Sigmoid colon (tissue), 6 donors: ENCODE measurements at regions not wholly inside any gene's neighbourhood (a gene's known extent, or its start where the extent isn't known, plus 50 kb on each side); places are given as distances from the start of the nearest gene placed in this dataset.

Source experiments
- DNase-seq: peaks from one replicate; pipeline ENCODE4 v3.0.0-alpha.2; 2019
- H3K27ac ChIP-seq, 4 donors: fragments of 200-600 bp; sonication (generic); one replicate each; pipeline ENCODE4 v1.5.1; 2016 to 2019; ENCODE audit warnings: mild to moderate bottlenecking in 1 of 4
- H3K27me3 ChIP-seq, 3 donors: fragments of 200-600 bp; sonication (generic); one replicate each; pipeline ENCODE4 v1.5.1; 2019; ENCODE audit warnings: mild to moderate bottlenecking in 1 of 3
- H3K36me3 ChIP-seq, 4 donors: fragments of 200-600 bp; sonication (generic); one replicate each; pipeline ENCODE4 v1.5.1; 2016 to 2019
- H3K4me1 ChIP-seq, 4 donors: fragments of 200-600 bp; sonication (generic); one replicate each; pipeline ENCODE4 v1.5.1; 2017 to 2019
- H3K4me3 ChIP-seq, 4 donors: fragments of 200-600 bp; sonication (generic); one replicate each; pipeline ENCODE4 v1.5.1; 2017 to 2019; ENCODE audit warnings: mild to moderate bottlenecking in 2 of 4, moderate library complexity in 1 of 4
- H3K9me3 ChIP-seq, 4 donors: fragments of 200-600 bp in 3 of 4; sonication (generic) in 3 of 4; one replicate each; pipeline versions ENCODE4 v1.5.1 to v1.6.1; 2013 to 2019
- EP300 ChIP-seq, 4 donors: sonication (generic); formaldehyde crosslinking; IDR thresholded peaks; one replicate each; pipeline ENCODE4 v1.6.1; 2017; ENCODE audit warnings: antibody characterized with exemption in 4 of 4
- POLR2A ChIP-seq, 2 donors: fragments of 450-650 bp; IDR thresholded peaks; one replicate each; pipeline ENCODE4 v1.6.1; 2016; ENCODE audit warnings: antibody characterized with exemption in 2 of 2, mild to moderate bottlenecking in 2 of 2, moderate library complexity in 2 of 2
- POLR2AphosphoS5 ChIP-seq, 4 donors: sonication (generic); formaldehyde crosslinking; IDR thresholded peaks; one replicate each; pipeline ENCODE4 v1.6.1; 2017; ENCODE audit warnings: antibody characterized with exemption in 4 of 4
- WGBS, 2 donors: extraction: QIAGEN DNeasy Blood & Tissue Kit; methylation state at CpG; one replicate each; pipeline ENCODE4 v1.1.7; 2013; 5-methylcytosine and 5-hydroxymethylcytosine counted together
- intact Hi-C: fragments of 100-400 bp; cut with DNase I; formaldehyde crosslinking; loops from one replicate; pipeline ENCODE4 v1.15.1; 2023
- small RNA-seq, 3 donors: library from RNA; depleted of rRNA; stranded (forward); fragments of <200 nt; gene quantifications; one replicate each; pipeline ENCODE3, GENCODE V24; 2016
- TF ChIP-seq, protein P1 (sequence below), 4 experiments: fragments of 450-650 bp in 3 of 4; fragments of 200-600 bp in 1 of 4; IDR thresholded peaks; one replicate each; pipeline ENCODE4 v1.5.1; 2016 to 2019; ENCODE audit warnings: antibody characterized with exemption in 4 of 4, mild to moderate bottlenecking in 3 of 4, moderate library complexity in 2 of 4
- donor health status: healthy with polysubstance abuse.
- donor health status: healthy.

- intact Hi-C loops: no loop called here
- Histone ChIP-seq H3K36me3 (no peaks in the 10 kb centered on the region), H3K4me3 (no peak overlapping the region), H3K27ac (no peak overlapping the region), H3K9me3 (no peaks in the 10 kb centered on the region), H3K4me1 (peaks cover 0 to 6% (median 0%) of the 10 kb centered on the region in 4 donors), H3K27me3 (no peaks in the 10 kb centered on the region)
- TF ChIP-seq POLR2AphosphoS5 (IDR thresholded peaks at IDR 0.05): no peak
- TF ChIP-seq, protein P1, sequence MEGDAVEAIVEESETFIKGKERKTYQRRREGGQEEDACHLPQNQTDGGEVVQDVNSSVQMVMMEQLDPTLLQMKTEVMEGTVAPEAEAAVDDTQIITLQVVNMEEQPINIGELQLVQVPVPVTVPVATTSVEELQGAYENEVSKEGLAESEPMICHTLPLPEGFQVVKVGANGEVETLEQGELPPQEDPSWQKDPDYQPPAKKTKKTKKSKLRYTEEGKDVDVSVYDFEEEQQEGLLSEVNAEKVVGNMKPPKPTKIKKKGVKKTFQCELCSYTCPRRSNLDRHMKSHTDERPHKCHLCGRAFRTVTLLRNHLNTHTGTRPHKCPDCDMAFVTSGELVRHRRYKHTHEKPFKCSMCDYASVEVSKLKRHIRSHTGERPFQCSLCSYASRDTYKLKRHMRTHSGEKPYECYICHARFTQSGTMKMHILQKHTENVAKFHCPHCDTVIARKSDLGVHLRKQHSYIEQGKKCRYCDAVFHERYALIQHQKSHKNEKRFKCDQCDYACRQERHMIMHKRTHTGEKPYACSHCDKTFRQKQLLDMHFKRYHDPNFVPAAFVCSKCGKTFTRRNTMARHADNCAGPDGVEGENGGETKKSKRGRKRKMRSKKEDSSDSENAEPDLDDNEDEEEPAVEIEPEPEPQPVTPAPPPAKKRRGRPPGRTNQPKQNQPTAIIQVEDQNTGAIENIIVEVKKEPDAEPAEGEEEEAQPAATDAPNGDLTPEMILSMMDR (IDR thresholded peaks at IDR 0.05): no peak
- TF ChIP-seq EP300 (IDR thresholded peaks at IDR 0.05): no peak
- TF ChIP-seq POLR2A (IDR thresholded peaks at IDR 0.05): no peak
- no peak for DNase-seq
- WGBS, 2 donors: 83 to 93% methylated on average over 4 of the region's 4 CpGs
Measured at GRCh38 chr20:25749649-25750048, 53.0 kb upstream of the ZNF337 start.

Small RNA genes in the stretch of these regions (small RNA-seq; reads per million reads assigned to genes)
- 0 reads per million in 3 donors for gene CFTRP1
